Dendritic cell treated with granulocyte-macrophage colony-stimulating factor and Interleukin-4, amounts not matched to agents 40 ng/mL and 50 ng/mL, for 4 days (primary cell): ENCODE measurements at regions not wholly inside any gene's neighbourhood (a gene's known extent, or its start where the extent isn't known, plus 50 kb on each side); places are given as distances from the start of the nearest gene placed in this dataset.

ENCODE experiments used
- H3K27ac Mint-ChIP-seq: one replicate; pipeline ENCODE4 v1.8.0; 2022; ENCODE audit warnings: mild to moderate bottlenecking, mixed read lengths
- H3K27me3 Mint-ChIP-seq: one replicate; pipeline ENCODE4 v1.8.0; 2022; ENCODE audit warnings: mild to moderate bottlenecking, mixed read lengths
- H3K36me3 Mint-ChIP-seq: one replicate; pipeline ENCODE4 v1.8.0; 2022; ENCODE audit warnings: low read depth, mixed read lengths
- H3K4me1 Mint-ChIP-seq: one replicate; pipeline ENCODE4 v1.8.0; 2022; ENCODE audit warnings: low read depth, mixed read lengths
- H3K4me3 Mint-ChIP-seq: one replicate; pipeline ENCODE4 v1.8.0; 2022; ENCODE audit warnings: mild to moderate bottlenecking, moderate library complexity, mixed read lengths
- H3K9me3 Mint-ChIP-seq: one replicate; pipeline ENCODE4 v1.8.0; 2022; ENCODE audit warnings: mixed read lengths
- intact Hi-C: fragments of 100-400 bp; cut with micrococcal nuclease; formaldehyde crosslinking; loops from one replicate; pipeline ENCODE4 v1.15.0; 2022

DNA sequence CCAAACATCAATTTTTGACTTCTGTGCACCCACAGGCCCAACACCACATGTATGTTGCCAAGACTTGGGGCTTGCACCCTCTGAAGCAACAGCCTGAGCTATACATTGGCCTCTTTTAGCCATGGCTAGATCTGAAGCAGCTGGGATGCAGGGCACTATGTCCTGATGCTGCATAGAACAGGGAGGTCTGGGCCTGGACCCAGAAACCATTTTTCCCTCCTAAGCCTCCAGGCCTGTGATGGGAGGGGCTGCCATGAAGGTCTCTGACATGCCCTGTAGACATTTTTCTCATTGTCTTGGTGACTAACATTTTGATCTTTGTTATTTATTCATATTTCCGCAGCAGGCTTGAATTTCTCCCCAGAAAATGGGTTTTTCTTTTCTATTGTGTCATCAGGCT lies 330.0 kb downstream of the PYDC2 start:
- Mint-ChIP-seq H3K4me3 (no peak overlapping the region), H3K36me3 (no peaks in the 10 kb centered on the region), H3K4me1 (no peaks in the 10 kb centered on the region), H3K27me3 (no peaks in the 10 kb centered on the region), H3K27ac (no peak overlapping the region), H3K9me3 (peaks cover 40% of the 10 kb centered on the region)
- intact Hi-C loops, result no loop called here

GRCh38 chr3:191792580-191792979 lies 331.6 kb downstream of the PYDC2 start:
- Mint-ChIP-seq H3K9me3 (peaks cover 56% of the 10 kb centered on the region), H3K27me3 (no peaks in the 10 kb centered on the region), H3K27ac (no peak overlapping the region), H3K36me3 (no peaks in the 10 kb centered on the region), H3K4me3 (no peak overlapping the region), H3K4me1 (no peaks in the 10 kb centered on the region)
- intact Hi-C loops, result no loop called here

- Mint-ChIP-seq H3K4me3 (no peak overlapping the region), H3K36me3 (no peaks in the 10 kb centered on the region), H3K9me3 (peaks cover 52% of the 10 kb centered on the region), H3K27me3 (no peaks in the 10 kb centered on the region), H3K27ac (no peak overlapping the region), H3K4me1 (no peaks in the 10 kb centered on the region)
- intact Hi-C loops, result no loop called here
Observed at GRCh38 chr3:191795196-191795595, 334.2 kb downstream of the PYDC2 start.

DNA sequence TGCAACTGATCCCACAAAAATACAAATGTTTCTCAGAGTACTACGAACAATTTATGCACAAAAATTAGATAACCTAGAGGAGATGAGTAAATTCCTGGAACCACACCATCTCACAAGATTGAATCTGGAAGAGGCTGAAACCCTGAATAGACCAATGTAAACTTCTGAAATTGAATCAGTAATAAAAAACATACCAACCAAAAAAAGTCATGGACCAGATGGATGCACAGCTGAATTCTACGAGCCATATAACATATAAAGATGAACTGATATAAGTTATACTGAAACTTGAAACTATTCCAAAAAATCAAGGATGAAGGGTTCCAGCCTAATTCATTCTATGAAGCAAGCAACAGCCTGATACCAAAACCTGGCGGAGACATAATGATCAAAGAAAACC lies 336.3 kb downstream of the PYDC2 start:
- Mint-ChIP-seq H3K9me3 (peaks cover 50% of the 10 kb centered on the region), H3K4me1 (no peaks in the 10 kb centered on the region)

DNA sequence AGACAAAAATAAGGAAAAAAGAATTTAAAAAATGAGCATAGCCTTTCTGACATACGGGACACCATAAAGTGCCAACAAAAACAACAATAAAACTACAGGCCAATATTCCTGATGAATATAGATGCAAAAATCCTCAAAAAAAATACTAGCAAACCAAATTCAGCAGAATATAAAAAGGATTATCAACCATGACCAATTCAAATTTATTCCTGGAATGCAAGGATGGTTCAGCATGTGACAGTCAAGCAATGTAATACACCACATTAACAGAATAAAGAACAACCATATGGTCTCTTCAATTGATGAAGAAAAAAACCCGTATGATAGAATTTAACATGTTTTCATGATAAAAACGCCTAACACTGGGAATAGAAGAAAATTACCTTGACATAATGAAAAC lies 341.7 kb downstream of the PYDC2 start:
- H3K4me3 Mint-ChIP-seq, result no peak overlapping the region
- H3K4me1 Mint-ChIP-seq, result no peaks in the 10 kb centered on the region
- H3K27ac Mint-ChIP-seq, result no peak overlapping the region
- H3K36me3 Mint-ChIP-seq, result no peaks in the 10 kb centered on the region
- H3K27me3 Mint-ChIP-seq, result no peaks in the 10 kb centered on the region
- H3K9me3 Mint-ChIP-seq, result peaks cover 60% of the 10 kb centered on the region
- intact Hi-C loops, result no loop called here

More for the DNA sequence above, 336.3 kb downstream of the PYDC2 start:
- Mint-ChIP-seq H3K36me3 (no peaks in the 10 kb centered on the region), H3K4me3 (no peak overlapping the region), H3K27ac (no peak overlapping the region), H3K27me3 (no peaks in the 10 kb centered on the region)
- intact Hi-C loops, result no loop called here

DNA sequence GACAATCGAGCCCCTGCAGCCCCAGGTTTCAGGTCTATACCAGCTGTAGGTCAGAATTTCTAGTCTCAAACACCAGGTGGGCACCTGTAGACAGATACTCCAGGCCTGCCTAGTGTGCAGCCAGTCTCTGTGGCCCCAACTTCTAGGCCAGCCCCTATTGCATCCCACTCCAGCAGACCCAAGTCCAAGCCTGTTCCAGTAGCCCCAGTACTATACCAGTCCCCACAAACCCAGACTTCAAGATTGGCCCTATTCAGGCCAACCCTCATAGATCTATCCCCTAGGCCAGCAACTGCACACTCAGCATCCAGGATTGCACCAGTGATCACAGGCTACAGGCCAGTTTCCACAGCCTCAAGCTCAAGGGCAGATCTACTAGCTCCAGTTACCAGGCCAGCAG lies 344.0 kb downstream of the PYDC2 start:
- no peak overlapping the region for H3K27ac Mint-ChIP-seq
- no peaks in the 10 kb centered on the region for H3K4me1 Mint-ChIP-seq
- peaks cover 78% of the 10 kb centered on the region for H3K9me3 Mint-ChIP-seq
- no peak overlapping the region for H3K4me3 Mint-ChIP-seq
- intact Hi-C loops, result no loop called here
- no peaks in the 10 kb centered on the region for H3K27me3 Mint-ChIP-seq
- no peaks in the 10 kb centered on the region for H3K36me3 Mint-ChIP-seq

- Mint-ChIP-seq H3K27ac (no peak overlapping the region), H3K36me3 (no peaks in the 10 kb centered on the region), H3K4me3 (no peak overlapping the region), H3K9me3 (peaks cover 78% of the 10 kb centered on the region), H3K4me1 (no peaks in the 10 kb centered on the region), H3K27me3 (no peaks in the 10 kb centered on the region)
- intact Hi-C loops, result no loop called here
Observed at GRCh38 chr3:191808073-191808472, 347.1 kb downstream of the PYDC2 start.

DNA sequence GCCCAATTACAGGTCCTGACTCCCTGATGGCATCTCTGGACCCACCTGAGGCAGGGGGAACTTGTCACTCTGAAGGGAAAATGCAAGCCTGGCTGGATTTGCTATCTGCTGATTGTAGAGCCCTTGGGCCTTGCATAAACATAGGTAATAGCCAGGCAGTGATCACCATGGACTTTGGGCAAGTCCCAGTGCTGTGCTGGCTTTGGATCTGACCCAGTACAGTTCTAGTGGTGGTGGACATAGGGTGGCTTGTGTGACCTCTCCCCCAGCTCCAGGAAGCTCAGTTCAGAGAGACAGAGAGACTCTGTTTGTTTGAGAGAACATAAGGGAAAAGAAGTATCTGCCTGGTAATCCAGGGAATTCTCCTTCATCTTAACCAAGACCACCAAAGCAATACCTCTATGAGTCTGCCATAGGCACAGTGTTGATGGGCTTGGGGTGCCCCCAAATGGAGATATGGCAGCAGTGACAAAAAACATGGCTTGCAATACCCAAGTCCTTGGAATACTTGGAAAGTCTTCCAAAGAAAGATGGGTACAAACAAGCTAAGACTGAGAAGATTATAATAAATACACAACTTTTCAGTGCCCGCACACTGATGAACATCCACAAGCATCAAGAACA lies 348.5 kb downstream of the PYDC2 start:
- Mint-ChIP-seq H3K4me1 (no peaks in the 10 kb centered on the region), H3K9me3 (peaks cover 69% of the 10 kb centered on the region), H3K4me3 (no peak overlapping the region), H3K36me3 (no peaks in the 10 kb centered on the region), H3K27ac (no peak overlapping the region), H3K27me3 (no peaks in the 10 kb centered on the region)
- intact Hi-C loops, result no loop called here

- no peak overlapping the region for H3K27ac Mint-ChIP-seq
- H3K36me3 Mint-ChIP-seq, result no peaks in the 10 kb centered on the region
- H3K4me3 Mint-ChIP-seq, result no peak overlapping the region
- peaks cover 44% of the 10 kb centered on the region for H3K9me3 Mint-ChIP-seq
- no peaks in the 10 kb centered on the region for H3K27me3 Mint-ChIP-seq
- intact Hi-C loops, result no loop called here
- H3K4me1 Mint-ChIP-seq, result no peaks in the 10 kb centered on the region
Observed at GRCh38 chr3:191813245-191813644, 352.3 kb downstream of the PYDC2 start.

GRCh38 chr3:191848818-191849217 lies 387.9 kb downstream of the PYDC2 start:
- no peak overlapping the region for H3K4me3 Mint-ChIP-seq
- no peaks in the 10 kb centered on the region for H3K4me1 Mint-ChIP-seq
- intact Hi-C loops, result no loop called here
- no peaks in the 10 kb centered on the region for H3K36me3 Mint-ChIP-seq
- no peaks in the 10 kb centered on the region for H3K27me3 Mint-ChIP-seq
- H3K9me3 Mint-ChIP-seq, result peaks cover 15% of the 10 kb centered on the region
- no peak overlapping the region for H3K27ac Mint-ChIP-seq

DNA sequence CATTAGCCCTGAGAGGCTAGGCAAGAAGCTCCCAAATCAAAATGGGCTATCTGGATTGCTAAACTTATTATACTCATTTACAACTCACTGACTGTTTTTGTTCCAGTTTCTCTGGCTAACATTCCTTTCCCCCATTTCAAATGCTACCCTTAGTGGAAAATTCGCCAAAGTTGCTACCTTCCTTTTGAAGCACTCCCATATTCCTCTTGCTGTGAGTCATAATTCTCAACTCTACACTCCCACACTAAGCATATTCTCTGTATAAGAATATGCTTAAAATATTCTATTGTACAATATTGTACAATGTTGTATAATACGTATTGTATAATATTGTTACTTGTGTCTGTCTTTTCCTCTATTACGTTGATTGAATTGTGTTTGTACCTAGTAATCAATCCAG lies 398.6 kb downstream of the PYDC2 start:
- H3K4me1 Mint-ChIP-seq, result no peaks in the 10 kb centered on the region
- no peak overlapping the region for H3K27ac Mint-ChIP-seq
- H3K9me3 Mint-ChIP-seq, result peaks cover 33% of the 10 kb centered on the region
- H3K36me3 Mint-ChIP-seq, result no peaks in the 10 kb centered on the region
- H3K27me3 Mint-ChIP-seq, result no peaks in the 10 kb centered on the region
- intact Hi-C loops, result no loop called here
- H3K4me3 Mint-ChIP-seq, result no peak overlapping the region

DNA sequence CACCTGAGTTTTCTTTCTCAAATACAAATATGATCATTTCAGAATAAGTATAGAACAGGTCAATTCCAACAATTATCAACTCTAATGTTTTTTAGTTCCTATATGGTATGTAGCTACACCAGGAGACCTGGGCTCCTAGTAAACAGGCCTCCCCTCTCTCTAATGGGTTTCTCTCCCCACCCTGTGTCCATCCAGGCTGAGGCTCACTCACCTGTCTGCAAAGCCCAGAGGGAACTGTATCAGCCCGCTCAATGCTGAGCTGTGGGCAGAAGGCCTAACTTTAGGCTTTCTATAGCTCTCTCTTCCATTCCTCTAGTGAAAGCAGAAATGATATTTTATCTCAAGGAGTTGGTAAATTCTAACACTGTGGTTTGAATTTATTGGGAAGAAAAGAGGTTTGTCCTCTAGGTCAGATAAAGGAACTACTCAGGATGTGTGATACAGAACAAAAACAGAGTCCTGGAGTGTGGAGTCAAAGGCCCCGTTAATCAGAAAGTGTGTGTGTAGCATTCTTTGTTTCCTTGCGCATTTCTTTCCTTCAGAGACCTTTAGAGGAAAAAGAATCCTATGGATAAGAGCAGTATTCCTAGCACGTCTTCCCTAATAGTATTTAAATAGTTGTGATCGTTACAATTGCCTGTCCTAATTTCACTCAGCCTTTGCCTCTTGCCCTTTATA lies 408.9 kb downstream of the PYDC2 start:
- no peaks in the 10 kb centered on the region for H3K36me3 Mint-ChIP-seq
- no peaks in the 10 kb centered on the region for H3K9me3 Mint-ChIP-seq
- no peak overlapping the region for H3K4me3 Mint-ChIP-seq
- no peaks in the 10 kb centered on the region for H3K27me3 Mint-ChIP-seq
- intact Hi-C loops, result no loop called here
- no peaks in the 10 kb centered on the region for H3K4me1 Mint-ChIP-seq
- no peak overlapping the region for H3K27ac Mint-ChIP-seq

DNA sequence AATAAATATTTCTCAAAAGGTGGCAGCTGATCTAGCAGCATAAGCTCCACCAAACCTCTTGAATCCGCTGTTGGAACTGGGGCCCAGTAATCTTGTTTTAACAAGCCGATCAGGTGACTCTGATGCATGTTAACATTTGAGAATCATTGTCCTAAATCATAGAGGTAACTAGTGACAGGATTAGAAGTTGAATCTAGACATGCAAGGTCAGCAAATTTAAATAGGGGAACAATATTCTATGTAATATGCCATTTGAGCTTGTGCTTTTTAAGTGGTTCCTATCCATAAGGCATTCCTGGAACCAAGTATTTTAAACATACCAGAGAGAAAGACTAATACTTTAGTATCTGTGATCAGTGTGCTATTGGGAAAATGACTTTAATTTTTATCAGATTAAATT lies 412.8 kb downstream of the PYDC2 start:
- Mint-ChIP-seq H3K27me3 (no peaks in the 10 kb centered on the region), H3K4me3 (no peak overlapping the region), H3K9me3 (no peaks in the 10 kb centered on the region), H3K4me1 (no peaks in the 10 kb centered on the region), H3K27ac (no peak overlapping the region), H3K36me3 (no peaks in the 10 kb centered on the region)
- intact Hi-C loops, result no loop called here

DNA sequence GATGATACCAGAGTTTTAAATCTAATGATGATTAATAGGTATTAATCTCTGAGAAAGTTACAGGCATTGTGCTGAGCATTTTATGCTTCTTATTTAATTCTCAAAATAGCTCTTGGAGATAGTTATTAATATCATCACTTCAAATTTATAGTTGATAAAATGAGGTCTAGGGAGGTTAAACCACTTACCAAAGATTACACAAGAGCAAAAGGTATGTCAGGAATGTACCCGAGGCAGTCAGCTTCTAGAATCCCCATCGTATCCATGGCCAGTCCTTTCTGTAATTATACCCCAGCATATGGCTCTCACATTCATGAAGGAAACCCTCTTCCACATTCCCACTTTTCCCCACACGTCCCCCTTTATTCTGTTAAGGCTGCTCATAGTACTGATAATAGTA lies 421.3 kb downstream of the PYDC2 start:
- no peaks in the 10 kb centered on the region for H3K27me3 Mint-ChIP-seq
- no peaks in the 10 kb centered on the region for H3K4me1 Mint-ChIP-seq
- H3K27ac Mint-ChIP-seq, result no peak overlapping the region
- no peaks in the 10 kb centered on the region for H3K9me3 Mint-ChIP-seq
- intact Hi-C loops, result no loop called here
- H3K4me3 Mint-ChIP-seq, result no peak overlapping the region
- H3K36me3 Mint-ChIP-seq, result no peaks in the 10 kb centered on the region

- Mint-ChIP-seq H3K36me3 (no peaks in the 10 kb centered on the region), H3K4me3 (no peak overlapping the region), H3K27ac (no peak overlapping the region), H3K9me3 (no peaks in the 10 kb centered on the region), H3K27me3 (no peaks in the 10 kb centered on the region), H3K4me1 (no peaks in the 10 kb centered on the region)
- intact Hi-C loops, result no loop called here
Observed at GRCh38 chr3:191884132-191884531, 423.2 kb downstream of the PYDC2 start.
